Activated CD4-positive, alpha-beta T cell treated with anti-CD3 and anti-CD28 coated beads for 1 hour (primary cell): ENCODE measurements at regions not wholly inside any gene's neighbourhood (a gene's known extent, or its start where the extent isn't known, plus 50 kb on each side); places are given as distances from the start of the nearest gene placed in this dataset.

Experiments
- DNase-seq: peaks from one replicate; pipeline ENCODE4 v3.0.0-alpha.2; 2020

DNA sequence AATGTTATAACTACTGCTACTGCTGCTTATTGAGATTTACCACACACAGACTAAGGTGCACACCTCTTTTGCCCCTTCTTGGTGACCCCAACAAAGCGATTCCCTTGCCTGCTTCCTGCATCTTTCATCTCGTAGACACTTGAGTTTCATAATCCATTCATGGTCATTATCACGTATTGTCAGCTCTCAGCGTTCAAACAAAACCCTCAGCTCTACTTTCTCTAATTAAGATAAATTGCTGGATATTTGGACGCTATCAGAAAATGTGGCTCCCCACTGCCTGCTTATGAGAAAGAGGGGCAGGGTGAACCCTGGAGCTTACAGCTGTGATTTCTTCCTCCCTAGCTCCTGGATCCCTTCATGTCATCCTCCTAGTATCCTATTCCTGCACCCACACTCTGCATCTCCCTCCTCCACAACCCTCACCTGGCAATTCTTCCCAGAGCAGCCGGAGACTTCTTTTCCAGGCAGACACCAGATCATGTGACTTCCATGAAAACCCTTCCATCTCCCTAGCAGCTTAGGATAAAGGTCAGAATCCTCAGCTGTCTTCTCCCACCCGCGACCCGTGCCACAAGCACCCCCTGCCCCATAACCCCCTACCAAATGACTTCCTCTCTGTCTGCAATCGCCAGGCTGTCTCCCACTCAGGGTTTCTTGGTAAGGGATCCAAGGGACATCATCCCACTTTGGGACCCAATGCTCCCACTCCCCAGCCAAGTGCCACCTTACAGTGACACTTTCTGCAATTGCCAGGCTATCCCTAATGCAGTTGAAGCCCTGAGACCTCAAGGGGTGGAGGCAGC lies 146.5 kb downstream of the NSG2 start:
- no peak for DNase-seq

DNA sequence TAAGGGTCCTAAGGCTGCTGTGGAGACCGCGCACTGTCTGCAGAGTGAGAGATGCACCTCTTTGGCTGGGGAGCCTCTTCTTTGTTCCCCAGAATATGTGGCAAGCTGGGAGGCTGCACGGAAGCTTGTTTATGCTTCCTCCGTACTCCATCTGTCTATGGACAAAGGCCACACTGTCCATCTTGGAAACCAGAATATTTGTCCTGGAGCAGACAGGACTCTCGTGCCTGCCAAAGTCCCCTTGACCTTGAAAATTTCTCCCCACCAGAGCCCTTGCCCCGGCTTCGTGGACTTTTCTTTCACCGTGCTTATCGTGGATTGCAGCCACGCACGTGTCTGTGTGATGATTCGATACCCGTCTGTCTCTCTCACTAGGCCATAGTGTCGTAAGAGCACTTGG lies 147.4 kb downstream of the NSG2 start:
- DNase-seq = no peak

DNA sequence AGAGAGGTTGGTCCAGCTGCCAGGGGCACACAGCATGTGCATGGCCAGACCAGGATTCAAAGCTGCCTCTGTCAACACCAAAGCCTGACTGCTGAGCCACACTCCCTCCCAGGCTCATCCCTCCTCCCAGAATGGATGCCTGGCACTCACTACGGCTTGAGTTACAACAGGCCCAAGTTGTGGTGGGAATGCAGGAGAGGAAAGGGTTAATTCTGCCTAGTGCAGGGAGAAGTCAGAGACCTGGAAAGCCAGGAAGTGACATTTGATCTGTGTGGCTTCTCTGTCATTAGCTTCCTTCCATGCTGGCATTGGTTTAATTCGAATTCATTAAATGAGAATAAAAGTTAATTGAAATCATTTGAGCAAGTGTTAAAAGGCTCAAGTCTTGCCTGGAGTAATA lies 150.0 kb downstream of the NSG2 start:
- no peak for DNase-seq

DNA sequence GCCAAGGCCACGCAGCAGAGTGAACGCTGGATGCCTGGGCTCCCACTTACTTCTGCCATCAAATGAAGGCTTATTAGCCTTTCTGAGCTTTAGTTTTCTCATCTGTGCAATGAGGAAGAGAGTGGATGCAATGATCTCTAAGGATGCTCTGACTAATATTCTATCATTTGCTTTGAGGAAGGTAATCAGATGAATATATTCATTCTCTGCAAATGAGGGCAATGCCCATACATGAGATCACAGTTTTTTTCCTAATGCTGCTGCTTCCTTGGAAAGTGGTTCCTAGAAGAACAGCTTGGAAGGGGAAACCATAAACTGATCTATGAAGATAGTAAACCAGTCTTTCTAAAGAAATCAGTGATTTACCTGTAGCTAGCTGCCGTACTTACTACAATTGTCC lies 152.4 kb downstream of the NSG2 start:
- DNase-seq = no peak

DNA sequence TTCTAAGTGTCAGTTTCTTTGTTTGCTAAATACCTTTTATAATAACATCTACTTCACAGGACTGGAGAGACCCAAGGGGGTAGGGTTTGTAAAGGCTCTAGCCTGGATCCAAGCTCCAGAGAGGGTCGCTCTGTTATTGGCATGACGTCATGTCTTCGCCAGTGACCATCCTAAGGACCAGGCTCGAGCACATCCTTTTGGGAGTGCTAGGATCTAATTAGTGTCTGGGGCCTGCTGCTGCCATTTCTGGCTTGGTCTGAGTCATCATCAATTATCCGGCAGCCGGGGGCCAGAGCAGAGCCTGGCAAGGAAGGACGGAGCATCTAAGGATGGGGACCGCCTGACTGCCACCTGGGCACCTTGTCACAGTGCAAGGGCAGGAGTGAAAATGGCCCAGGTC lies 153.0 kb downstream of the NSG2 start:
- DNase-seq = no peak

DNA sequence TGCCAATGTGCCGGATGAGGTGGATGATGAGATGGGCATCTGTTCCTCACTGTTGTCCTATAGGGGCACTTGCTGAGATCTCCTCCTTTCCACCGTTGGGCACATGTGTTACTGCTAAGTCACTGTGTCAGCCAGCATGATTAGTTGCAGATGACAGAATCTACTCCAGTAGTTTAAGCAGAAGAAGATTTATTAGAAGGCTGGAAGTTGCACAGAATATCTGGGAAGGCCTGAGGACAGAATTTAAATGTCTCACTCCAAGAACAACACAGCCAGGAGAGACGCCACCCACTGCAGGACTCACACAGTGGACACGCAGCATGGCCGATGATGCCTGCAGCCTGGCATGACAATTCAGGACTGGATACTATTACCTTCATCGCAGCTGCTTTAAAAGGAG lies 157.5 kb downstream of the NSG2 start:
- no peak for DNase-seq

DNA sequence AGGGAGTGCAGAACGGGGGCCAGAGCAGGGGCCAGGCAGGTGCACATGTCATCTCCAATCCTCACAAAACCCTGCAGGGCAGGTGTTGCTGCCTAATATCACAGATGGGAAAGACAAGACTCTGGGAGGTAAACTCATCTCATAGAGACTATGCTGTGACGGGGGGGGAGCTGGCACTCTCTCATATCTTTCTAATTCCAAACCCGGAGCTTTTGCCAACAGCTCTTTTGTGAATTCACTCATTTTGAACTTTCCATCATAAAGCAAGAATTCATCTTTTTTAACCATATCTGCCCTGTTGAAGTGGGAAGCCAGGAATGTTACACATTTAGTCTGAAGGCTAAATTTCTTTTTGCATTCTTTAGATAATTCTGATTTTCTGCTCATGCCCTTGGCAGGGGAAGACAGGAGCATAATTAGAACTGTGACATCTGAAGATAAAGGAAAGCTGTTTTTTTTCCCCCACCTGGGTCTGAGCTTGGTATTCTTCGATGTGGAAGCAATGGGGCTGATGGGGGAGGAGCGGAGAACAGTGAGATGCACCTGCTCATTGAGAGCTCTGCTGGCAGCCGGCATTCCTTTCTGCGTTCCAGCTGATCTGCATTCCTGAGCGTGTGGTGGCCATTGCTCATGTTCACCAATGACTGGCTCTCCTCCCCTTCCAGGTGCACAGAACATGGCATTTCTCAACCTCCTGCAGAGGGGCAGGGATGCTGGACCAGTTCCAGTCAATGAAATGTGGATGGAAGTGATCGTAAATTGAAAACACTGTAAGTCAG lies 159.2 kb downstream of the NSG2 start:
- DNase-seq = no peak

DNA sequence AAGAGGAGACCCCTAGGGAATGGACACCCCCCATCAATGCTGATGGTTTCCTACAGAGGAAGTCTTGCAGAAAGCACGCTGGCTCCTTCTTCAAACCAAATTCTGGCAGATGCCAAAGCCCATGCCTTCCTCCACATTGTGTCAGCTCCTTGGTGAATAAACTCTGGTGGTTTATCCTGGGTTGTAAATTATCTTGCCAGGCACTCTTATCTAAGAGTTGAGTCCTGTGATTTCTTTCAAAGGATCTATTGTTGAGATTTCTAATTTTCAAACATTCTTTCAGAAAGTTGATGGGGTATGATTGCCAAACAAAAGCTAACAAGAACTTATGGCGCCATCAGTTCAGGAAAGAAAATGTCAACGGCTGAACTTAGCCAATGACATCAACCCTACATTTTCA lies 160.4 kb downstream of the NSG2 start:
- no peak for DNase-seq

DNA sequence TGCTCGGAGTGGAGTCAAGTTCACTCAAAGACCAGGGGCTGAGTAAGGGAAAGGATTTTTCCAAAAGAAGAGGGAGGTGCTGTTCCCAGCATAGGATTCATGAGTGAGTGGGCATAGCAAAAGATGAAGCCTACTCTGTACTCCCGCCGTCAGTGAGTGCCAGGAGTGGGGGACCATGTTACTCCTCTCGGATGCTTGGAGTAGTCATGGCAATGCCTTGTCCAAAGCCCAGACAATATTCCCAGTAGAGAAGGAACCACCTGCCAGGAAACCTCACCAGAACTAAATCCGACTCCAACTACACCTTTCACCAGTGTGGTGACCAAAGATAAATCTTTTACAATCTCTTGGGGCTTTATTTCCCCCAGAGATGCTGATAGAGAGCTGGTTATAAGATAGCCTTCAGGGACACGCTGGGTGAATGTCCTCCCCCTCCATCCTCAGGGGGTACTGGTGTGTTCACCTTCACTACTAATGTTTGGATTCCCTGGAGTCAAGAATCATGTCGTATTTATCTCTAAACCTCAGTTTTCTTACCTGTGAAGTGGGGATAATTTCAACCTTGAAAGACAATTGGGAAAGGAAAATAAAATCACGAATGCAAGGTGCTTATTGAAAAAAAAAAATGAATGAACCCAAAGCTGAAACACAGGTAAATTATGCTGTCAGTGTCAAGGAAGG lies 165.2 kb downstream of the NSG2 start:
- no peak for DNase-seq

DNA sequence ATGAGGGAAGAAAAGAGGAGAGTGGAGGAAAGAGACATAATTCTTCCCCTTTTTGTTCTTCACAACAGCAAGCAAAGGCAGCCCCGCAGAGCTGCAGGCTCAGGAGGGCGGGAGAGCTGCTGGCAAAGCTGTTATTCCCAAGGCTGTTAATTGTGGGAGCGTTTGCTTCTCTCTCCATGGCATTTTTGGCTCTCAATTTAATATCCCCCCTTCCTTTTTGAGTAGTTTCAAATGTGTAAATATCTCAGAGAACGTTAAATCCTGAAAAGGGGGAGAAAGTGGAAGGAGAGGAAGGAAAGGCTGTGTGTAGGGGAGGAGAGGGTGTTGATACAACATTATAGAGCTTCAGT lies 165.7 kb downstream of the NSG2 start:
- DNase-seq = no peak

DNA sequence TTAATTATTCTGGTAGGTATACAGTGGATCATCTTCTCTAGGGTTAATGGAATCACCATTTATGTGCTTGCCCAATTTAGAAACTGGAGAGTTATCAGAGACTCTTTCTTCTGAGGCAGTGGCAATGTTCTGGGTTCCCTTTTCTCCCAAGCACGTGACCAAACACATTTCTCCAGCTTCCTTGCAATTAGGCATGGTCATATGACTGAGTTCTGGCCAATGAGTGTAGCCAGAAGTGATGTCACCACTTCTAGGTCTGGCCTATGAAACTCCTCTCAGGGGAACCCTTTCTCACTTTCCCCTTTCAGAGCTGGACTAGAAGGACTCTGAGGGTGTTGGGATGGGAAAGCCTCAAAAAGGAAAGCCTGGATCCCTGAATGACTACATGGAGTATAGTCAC lies 172.0 kb downstream of the NSG2 start:
- DNase-seq = no peak

DNA sequence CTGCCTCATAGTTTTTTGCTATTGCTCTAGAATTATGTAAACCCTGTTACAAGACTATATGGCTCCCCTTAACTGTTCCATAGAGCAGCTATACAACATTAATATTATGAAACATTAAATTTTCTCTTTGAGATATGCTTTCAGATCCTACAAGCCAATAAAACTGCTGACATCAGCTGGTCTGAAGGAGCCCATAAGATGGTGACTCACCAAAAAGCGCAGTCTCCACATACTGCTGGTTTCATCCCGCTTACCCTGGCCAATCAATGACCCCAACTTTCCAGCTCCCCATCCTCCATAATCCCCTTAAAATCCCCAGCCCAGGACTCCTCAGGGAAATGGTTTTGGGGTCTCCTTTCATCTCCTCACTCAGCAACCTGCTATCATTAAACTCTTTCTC lies 172.7 kb downstream of the NSG2 start:
- no peak for DNase-seq

DNA sequence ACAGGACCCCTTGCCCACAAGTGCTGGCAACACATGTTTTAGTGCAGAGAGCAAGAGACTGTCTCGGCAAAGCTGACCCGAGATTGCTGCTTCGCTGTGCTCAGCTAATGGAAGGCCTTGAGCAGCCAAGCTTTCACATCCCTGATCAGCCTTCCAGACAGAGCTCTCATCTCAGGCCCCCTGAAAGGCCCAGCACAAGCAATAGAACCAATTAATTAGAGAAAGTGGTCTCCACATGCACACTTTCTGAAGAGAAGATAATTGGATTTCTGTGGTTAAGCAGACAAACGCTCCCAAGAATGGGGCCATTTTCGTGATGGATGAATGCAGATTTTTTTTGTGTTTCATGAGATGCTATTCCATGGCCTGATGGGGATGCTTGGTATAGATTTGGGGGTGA lies 174.9 kb downstream of the NSG2 start:
- DNase-seq = no peak

DNA sequence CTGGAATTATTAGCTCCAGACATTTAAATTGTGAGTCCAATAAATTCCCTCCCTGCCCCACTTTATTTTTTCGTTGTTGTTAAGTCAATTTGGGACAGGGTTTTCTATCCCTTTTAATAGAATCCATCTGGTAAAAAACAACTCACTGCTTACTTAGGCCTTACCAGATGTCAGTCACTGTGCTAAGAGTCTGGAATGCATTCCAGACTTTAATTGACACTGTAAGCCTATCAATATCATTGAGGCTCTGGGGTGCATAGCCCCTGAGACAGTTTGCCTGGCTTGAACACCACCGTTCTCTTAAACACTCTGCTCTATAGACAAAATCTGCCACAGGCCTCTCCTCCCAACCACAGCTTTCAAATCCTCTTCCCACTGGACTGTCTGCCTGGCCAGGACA lies 175.9 kb downstream of the NSG2 start:
- no peak for DNase-seq

DNA sequence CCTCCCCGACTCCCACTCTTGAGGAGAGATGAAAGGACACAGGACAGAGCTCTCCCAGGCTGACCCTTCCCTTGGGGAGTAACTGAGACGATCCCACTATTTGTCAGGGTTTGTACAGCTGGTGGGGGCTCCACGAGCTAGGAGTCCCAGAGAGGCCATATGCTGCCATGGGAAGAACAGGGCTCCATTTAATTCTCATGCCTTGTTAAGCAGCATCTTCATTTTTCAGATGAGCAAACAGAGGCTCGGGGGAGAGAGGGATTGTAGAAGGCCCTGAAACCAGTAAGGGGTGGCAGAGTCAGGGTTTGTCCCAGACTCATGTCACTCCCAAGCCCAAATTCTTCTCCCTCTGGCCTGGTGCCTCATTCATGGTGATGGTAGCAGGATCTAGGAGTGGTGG lies 176.4 kb downstream of the NSG2 start:
- DNase-seq = no peak

DNA sequence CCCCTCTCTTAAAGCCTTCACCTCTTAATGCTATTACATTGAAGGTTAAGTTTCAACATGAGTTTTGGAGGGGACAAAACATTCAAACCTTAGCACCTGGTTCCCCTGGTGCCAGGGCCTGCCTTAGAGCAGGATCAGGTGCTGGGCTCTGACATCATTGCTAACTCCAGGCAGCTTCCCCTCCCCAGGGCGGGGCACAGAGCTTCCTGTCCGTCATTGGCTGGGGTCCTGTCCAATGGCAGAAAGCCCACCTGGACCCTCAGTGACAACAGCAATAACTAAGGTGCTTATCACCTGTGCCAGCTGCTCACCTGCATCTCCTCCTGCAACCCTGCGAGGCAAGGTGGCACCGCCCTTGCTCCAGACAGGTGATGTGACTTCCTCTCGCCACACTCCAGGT lies 177.4 kb downstream of the NSG2 start:
- no peak for DNase-seq

DNA sequence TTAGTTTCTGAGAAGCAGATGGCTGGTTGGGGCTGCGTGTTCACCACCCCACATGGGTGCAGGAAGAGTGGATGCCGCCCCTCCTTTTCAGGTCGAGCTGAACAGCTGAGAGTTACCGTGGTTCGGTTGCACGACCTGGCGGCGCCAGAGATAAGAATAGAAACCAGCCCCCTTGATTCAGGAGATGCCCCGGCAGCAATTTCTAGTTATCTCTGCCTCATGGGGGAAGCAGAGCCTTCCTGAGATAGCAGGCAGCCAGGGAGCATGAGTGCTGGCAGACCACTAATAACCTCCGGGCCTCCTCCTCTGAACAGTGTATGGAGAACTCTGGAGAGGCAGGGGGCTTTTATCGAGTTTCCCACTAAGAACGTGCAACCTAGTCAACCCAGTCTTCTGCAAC lies 177.8 kb downstream of the NSG2 start:
- no peak for DNase-seq

DNA sequence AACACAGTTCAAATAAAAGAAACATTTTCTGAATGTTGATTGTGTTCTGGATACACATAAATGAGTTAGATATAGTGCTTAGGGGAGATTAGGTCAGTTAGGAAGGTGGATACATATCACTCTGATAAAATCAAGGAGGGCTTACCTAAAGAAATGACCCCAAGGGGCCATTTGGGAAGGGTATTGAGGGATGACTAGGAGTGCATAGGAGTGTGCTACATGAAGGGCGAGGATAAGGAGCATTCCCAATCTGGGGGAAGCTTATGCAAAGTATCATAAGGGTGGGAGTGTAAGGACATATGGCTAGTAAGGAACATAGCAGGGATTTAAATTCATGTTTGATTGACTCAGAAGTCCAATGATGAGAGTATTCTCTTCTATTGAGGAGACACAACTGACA lies 183.6 kb downstream of the NSG2 start:
- no peak for DNase-seq

DNA sequence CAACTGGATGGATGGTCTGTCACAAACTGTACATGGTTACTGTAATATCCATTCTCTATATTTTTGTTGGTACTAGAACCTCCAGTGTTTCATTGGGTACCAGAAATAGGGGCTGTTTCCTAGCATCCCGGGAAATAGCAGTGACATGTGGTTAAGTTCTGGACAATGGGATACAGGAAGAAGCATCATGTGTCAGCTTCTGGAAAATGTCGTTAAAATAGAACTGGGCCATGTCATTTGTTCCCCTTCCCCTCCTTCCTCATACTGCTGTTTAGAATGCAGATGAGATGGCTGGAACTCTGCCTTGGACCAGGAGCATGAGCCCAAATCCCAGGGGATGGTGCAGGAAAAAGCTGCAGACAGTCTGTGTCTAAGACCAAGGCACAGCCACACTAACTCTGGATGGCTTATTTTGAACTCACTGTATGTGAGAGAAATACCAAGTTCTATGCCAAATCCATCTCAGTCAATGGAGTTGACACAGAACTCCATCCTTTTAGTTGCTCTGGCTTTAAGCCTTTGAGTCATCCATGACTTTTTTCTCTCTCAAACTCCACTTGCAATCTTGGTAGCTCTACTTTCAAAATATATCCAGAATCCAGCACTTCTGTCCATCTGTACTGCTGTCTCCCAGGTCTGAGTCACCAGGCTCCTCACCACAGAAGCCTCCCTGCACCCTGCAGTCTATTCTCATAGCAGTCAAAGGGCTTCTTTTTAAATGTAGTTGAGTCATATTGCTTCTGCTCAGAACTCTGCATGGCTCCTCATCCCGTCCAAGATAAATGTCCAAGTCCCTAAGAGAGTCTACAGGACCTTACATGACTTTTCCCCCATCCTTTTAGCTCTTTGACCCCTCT lies 184.2 kb downstream of the NSG2 start:
- no peak for DNase-seq

DNA sequence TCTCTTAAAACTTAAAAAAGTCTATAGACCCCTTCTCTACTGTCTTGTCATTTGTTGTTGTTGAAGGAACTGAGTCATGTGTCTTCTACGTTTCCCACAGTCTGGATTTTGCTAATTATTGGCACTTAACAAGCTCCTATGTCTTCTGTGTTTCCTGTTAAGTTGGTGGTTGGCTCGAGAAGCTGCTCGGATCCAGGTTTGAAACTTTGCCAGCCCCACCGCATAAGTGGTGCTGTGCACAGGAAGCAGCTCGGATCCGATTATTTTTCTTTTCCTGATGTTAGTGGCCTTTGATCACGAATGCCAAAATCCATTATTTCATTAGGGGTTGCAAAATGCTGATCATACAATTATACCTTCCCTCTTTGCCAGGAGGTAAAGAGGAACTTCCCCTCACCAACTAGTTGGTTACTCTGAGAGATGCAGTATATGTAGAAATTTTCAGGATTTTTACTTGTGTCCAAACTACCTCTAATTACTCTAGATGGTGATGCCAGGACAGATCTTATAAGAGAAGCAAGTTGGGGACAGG lies 186.5 kb downstream of the NSG2 start:
- DNase-seq = no peak

DNA sequence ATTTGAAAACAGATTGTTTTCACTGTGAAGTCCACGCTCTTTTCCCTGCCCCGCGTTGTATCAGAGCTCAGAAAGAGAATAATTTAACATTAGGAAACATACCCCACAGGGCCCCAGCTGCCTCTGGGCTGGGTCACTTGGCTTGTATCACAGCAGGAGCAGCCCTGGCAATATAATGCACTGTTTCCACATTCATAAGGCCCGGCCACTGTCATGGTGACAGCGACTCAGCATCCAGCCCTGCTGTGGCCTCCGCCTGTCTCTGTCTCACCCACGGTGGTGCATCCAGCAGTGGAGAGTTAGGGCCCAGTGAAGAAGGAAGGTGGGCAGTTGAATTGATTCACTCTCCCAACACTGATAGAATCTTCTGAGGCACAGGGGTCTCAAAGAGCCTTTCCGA lies 188.9 kb downstream of the NSG2 start:
- DNase-seq = no peak

DNA sequence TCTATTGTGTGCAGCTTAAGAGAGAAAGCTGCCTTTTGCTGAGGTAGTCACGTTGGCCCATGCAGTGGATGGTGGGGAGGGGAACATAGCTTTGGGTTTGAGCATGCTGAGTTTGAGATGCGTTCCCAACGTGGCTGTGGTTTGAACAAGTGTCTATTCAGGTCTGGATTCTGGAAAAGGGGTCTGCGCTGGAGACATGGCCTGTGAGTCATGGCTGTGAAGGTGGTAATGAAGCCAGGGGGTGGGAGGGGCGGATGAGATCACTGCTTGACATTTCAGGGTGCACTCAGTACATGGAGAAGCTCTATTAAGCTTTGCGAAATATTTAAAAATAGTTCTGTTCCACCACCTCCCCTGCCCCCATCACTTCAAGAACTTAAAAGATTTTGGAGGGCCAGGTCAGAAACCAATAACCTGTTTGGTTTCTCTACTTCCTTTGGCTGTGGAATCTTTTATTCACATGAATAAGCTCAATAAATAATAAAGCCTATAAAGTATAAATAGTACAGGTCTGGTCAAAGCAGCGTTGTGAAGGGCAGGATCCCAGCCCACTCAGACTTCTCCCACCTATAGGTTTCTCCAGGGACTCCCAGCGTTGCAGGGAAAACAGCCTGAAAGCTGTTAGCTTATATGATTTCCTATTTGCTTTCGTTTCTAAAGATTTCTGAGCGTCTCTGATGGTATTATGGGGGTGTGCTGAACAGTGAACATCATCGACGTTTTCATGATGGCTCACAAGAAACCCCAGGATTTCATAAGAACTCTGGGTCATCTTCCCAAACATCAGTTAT lies 189.9 kb downstream of the NSG2 start:
- DNase-seq = no peak
